GM18858 (cell line): ENCODE measurements at regions not wholly inside any gene's neighbourhood (a gene's known extent, or its start where the extent isn't known, plus 50 kb on each side); places are given as distances from the start of the nearest gene placed in this dataset.

Experiments
- ATAC-seq: cut with Tn5 transposase; IDR thresholded peaks from one replicate; pipeline ENCODE4 v1.9.1; 2021; ENCODE audit not compliant: unreplicated experiment

- ATAC-seq = no peak
Observed at GRCh38 chr22:48675141-48675829, 1152.4 kb downstream of the BRD1 start.

- no peak for ATAC-seq
Observed at GRCh38 chr22:48673806-48674500, 1153.7 kb downstream of the BRD1 start.

- no peak for ATAC-seq
Observed at GRCh38 chr22:48672387-48672786, 1155.3 kb downstream of the BRD1 start.

GRCh38 chr22:48670731-48671130 lies 1156.9 kb downstream of the BRD1 start:
- ATAC-seq = no peak

- ATAC-seq = no peak
Observed at GRCh38 chr22:48669986-48670716, 1157.5 kb downstream of the BRD1 start.

- no peak for ATAC-seq
Observed at GRCh38 chr22:48669226-48669625, 1158.4 kb downstream of the BRD1 start.

- ATAC-seq = no peak
Observed at GRCh38 chr22:48667289-48667688, 1160.4 kb downstream of the BRD1 start.

GRCh38 chr22:48666620-48667019 lies 1161.1 kb downstream of the BRD1 start:
- ATAC-seq = no peak

GRCh38 chr22:48665311-48665995 lies 1162.2 kb downstream of the BRD1 start:
- ATAC-seq = no peak

- no peak for ATAC-seq
Observed at GRCh38 chr22:48664586-48664985, 1163.1 kb downstream of the BRD1 start.

GRCh38 chr22:48663297-48663696 lies 1164.4 kb downstream of the BRD1 start:
- no peak for ATAC-seq

- ATAC-seq = no peak
Observed at GRCh38 chr22:48662476-48663135, 1165.1 kb downstream of the BRD1 start.

GRCh38 chr22:48661984-48662383 lies 1165.7 kb downstream of the BRD1 start:
- no peak for ATAC-seq

- ATAC-seq = no peak
Observed at GRCh38 chr22:48660790-48661740, 1166.6 kb downstream of the BRD1 start.

GRCh38 chr22:48660104-48660789 lies 1167.4 kb downstream of the BRD1 start:
- no peak for ATAC-seq

- no peak for ATAC-seq
Observed at GRCh38 chr22:48659404-48659996, 1168.2 kb downstream of the BRD1 start.

- ATAC-seq = no peak
Observed at GRCh38 chr22:48658871-48659270, 1168.8 kb downstream of the BRD1 start.

GRCh38 chr22:48658246-48658645 lies 1169.4 kb downstream of the BRD1 start:
- ATAC-seq = no peak

- ATAC-seq = no peak
Observed at GRCh38 chr22:48654492-48654891, 1173.2 kb downstream of the BRD1 start.
